ENCODE measurements at regions not wholly inside any gene's neighbourhood (a gene's known extent, or its start where the extent isn't known, plus 50 kb on each side); places are given as distances from the start of the nearest gene placed in this dataset.

DNA sequence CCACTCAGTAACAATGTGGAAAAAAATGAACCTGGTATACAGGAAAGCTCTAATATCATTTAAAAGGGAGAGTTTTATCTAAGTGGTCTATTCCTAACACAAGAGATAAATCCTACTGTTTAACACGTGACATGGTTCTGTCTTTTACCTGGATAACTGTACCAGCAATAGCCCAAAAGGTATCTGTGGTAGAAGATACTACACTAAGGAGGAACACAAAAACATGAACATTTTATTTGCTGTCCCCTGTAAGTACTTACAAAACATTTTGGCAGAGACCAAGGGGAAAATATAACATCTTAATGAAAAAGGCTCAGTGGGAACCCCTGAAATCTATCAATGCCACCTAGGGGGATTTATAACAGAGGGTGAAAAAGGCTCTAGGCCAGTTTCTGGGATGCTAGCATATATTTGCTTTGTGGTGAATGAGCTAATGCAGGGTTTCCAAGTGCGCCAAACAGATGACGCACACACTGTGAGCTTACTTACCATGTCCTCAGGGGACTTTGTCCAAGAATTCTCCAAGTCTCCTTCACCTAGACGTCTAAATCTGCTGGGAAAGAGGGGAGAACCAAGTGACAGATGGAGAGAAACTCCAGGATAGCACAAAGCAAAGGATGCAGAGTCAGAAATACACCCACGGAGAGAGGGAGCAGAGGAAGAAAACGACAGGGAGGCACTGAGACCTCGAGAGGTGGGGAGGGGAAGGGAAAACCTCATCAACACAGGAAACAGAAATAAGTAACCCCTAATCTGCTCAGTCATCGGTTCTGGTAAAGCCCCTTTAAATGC, 112.5 kb upstream of the PRNP start:
- RAD21 ChIA-PET (ENCODE audit: low non-redundant PET in 1 of 2, low total read pairs in 2 of 2, uncharacterized antibody in 2 of 2, unreplicated experiment in 2 of 2), result no interaction called here
- TF ChIP-seq POLR2A (IDR thresholded peaks at IDR 0.05; ENCODE audit: borderline replicate concordance, extremely low read depth, insufficient read depth, insufficient read length), result no peak
- TF ChIP-seq SIN3A (IDR thresholded peaks at IDR 0.05; ENCODE audit: low read depth), result no peak
- TF ChIP-seq, protein P1, sequence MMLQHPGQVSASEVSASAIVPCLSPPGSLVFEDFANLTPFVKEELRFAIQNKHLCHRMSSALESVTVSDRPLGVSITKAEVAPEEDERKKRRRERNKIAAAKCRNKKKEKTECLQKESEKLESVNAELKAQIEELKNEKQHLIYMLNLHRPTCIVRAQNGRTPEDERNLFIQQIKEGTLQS (IDR thresholded peaks at IDR 0.05), result no peak
- TF ChIP-seq FOSL1 (IDR thresholded peaks at IDR 0.05; ENCODE audit: low read depth), result no peak
- Histone ChIP-seq H4K20me1 (ENCODE audit: insufficient read depth) (no peaks in the 10 kb centered on the region), H3K4me3 (replicated peaks in 1 of 2; ENCODE audit: low read depth in 1 of 2, low read length in 2 of 2) (no peak overlapping the region), H3K9me3 (ENCODE audit: control insufficient read depth in 1 of 2, insufficient read depth in 1 of 2, low read depth in 1 of 2, low read length in 2 of 2) (no peaks in the 10 kb centered on the region), H3K36me3 (ENCODE audit: control insufficient read depth in 1 of 2, insufficient read depth in 2 of 2, low read length in 2 of 2) (no peaks in the 10 kb centered on the region), H3K9me2 (ENCODE audit: insufficient read depth) (no peaks in the 10 kb centered on the region), H3K9ac (ENCODE audit: low read length) (no peak overlapping the region), H3K79me2 (ENCODE audit: insufficient read depth, low read length) (no peaks in the 10 kb centered on the region), H3K27ac (ENCODE audit: low read depth, low read length) (no peak overlapping the region), H3K4me1 (ENCODE audit: control insufficient read depth in 1 of 2, insufficient read depth in 2 of 2, low read length in 2 of 2) (no peaks in the 10 kb centered on the region), H2AFZ (ENCODE audit: low read depth, low read length, poor library complexity, severe bottlenecking) (no peak overlapping the region), H3K27me3 (ENCODE audit: insufficient read depth, low read length) (no peaks in the 10 kb centered on the region), H3K4me2 (ENCODE audit: low read length) (no peak overlapping the region)
- POLR2A ChIA-PET, result no interaction called here
- CTCF ChIA-PET, result no interaction called here
- no peak for ATAC-seq
- BruUV-seq (replicated peaks), result no TSS peak
- intact Hi-C loops (cut with micrococcal nuclease), result no loop called here
- DNase-seq (ENCODE audit: low read depth, low spot score), result no peak

DNA sequence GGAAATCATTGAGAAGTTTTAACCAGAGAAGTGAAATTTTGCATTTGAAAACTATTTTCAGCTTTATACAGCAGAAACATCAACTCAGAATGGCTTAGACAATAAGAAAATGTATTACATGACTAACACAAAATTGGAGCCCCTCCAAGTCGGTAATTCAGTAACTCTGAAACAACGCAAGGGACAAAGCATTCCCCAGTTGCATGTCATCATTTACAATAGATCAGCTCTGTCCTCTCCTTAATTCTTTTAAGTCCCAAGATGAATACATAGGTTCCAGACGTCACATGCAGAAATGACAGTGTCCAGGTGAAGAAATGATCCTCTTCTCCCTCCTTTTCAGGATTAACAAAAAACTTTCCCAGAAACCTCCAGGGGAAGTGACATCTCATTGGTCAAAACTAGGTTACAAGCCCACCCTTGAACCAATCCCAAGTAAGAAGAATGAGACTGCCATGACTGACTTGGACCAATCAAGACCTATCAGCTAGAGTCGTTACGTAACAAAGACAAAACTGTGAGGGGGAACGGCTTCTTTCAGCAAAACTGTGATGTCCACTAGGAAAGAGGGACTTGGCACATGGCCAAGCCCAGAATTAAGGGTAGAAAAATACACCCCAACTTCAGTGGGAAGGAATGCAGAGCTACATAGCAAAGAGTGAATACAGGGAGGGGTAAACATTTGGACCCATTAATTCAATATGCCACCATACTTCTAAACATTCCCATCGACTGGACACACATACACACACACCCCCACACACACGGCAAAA, 114.3 kb upstream of the PRNP start:
- ChIA-PET RAD21 (ENCODE audit: low non-redundant PET in 1 of 2, low total read pairs in 2 of 2, uncharacterized antibody in 2 of 2, unreplicated experiment in 2 of 2) (no interaction called here), CTCF (no interaction called here), POLR2A (no interaction called here)
- ATAC-seq, result no peak
- Histone ChIP-seq H2AFZ (ENCODE audit: low read depth, low read length, poor library complexity, severe bottlenecking) (no peak overlapping the region), H3K27me3 (ENCODE audit: insufficient read depth, low read length) (no peaks in the 10 kb centered on the region), H3K4me1 (ENCODE audit: control insufficient read depth in 1 of 2, insufficient read depth in 2 of 2, low read length in 2 of 2) (no peaks in the 10 kb centered on the region), H3K4me3 (replicated peaks in 1 of 2; ENCODE audit: low read depth in 1 of 2, low read length in 2 of 2) (no peak overlapping the region), H4K20me1 (ENCODE audit: insufficient read depth) (no peaks in the 10 kb centered on the region), H3K9me3 (ENCODE audit: control insufficient read depth in 1 of 2, insufficient read depth in 1 of 2, low read depth in 1 of 2, low read length in 2 of 2) (no peaks in the 10 kb centered on the region), H3K9me2 (ENCODE audit: insufficient read depth) (no peaks in the 10 kb centered on the region), H3K27ac (ENCODE audit: low read depth, low read length) (no peak overlapping the region), H3K4me2 (ENCODE audit: low read length) (no peak overlapping the region), H3K79me2 (ENCODE audit: insufficient read depth, low read length) (no peaks in the 10 kb centered on the region), H3K9ac (ENCODE audit: low read length) (no peak overlapping the region), H3K36me3 (ENCODE audit: control insufficient read depth in 1 of 2, insufficient read depth in 2 of 2, low read length in 2 of 2) (no peaks in the 10 kb centered on the region)
- intact Hi-C loops (cut with micrococcal nuclease), result no loop called here
- BruUV-seq (replicated peaks), result no TSS peak
- no peak for DNase-seq (ENCODE audit: low read depth, low spot score)
- no peak for TF ChIP-seq SIN3A (IDR thresholded peaks at IDR 0.05; ENCODE audit: low read depth)
- TF ChIP-seq EZH2phosphoT487 (IDR thresholded peaks at IDR 0.05; ENCODE audit: borderline replicate concordance), result no peak
- no peak for TF ChIP-seq YY1 (IDR thresholded peaks at IDR 0.05; ENCODE audit: extremely low read depth, insufficient replicate concordance, low read depth, low read length)
- TF ChIP-seq, protein P2, sequence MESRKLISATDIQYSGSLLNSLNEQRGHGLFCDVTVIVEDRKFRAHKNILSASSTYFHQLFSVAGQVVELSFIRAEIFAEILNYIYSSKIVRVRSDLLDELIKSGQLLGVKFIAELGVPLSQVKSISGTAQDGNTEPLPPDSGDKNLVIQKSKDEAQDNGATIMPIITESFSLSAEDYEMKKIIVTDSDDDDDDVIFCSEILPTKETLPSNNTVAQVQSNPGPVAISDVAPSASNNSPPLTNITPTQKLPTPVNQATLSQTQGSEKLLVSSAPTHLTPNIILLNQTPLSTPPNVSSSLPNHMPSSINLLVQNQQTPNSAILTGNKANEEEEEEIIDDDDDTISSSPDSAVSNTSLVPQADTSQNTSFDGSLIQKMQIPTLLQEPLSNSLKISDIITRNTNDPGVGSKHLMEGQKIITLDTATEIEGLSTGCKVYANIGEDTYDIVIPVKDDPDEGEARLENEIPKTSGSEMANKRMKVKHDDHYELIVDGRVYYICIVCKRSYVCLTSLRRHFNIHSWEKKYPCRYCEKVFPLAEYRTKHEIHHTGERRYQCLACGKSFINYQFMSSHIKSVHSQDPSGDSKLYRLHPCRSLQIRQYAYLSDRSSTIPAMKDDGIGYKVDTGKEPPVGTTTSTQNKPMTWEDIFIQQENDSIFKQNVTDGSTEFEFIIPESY (IDR thresholded peaks at IDR 0.05; ENCODE audit: extremely low read depth, insufficient replicate concordance, low read length), result no peak
- TF ChIP-seq, protein P3, sequence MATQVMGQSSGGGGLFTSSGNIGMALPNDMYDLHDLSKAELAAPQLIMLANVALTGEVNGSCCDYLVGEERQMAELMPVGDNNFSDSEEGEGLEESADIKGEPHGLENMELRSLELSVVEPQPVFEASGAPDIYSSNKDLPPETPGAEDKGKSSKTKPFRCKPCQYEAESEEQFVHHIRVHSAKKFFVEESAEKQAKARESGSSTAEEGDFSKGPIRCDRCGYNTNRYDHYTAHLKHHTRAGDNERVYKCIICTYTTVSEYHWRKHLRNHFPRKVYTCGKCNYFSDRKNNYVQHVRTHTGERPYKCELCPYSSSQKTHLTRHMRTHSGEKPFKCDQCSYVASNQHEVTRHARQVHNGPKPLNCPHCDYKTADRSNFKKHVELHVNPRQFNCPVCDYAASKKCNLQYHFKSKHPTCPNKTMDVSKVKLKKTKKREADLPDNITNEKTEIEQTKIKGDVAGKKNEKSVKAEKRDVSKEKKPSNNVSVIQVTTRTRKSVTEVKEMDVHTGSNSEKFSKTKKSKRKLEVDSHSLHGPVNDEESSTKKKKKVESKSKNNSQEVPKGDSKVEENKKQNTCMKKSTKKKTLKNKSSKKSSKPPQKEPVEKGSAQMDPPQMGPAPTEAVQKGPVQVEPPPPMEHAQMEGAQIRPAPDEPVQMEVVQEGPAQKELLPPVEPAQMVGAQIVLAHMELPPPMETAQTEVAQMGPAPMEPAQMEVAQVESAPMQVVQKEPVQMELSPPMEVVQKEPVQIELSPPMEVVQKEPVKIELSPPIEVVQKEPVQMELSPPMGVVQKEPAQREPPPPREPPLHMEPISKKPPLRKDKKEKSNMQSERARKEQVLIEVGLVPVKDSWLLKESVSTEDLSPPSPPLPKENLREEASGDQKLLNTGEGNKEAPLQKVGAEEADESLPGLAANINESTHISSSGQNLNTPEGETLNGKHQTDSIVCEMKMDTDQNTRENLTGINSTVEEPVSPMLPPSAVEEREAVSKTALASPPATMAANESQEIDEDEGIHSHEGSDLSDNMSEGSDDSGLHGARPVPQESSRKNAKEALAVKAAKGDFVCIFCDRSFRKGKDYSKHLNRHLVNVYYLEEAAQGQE (IDR thresholded peaks at IDR 0.05; ENCODE audit: low read depth), result no peak
- TF ChIP-seq, protein P1 (IDR thresholded peaks at IDR 0.05), result no peak
- no peak for TF ChIP-seq POLR2AphosphoS5 (IDR thresholded peaks at IDR 0.05; ENCODE audit: low read depth, low read length)
- no peak for TF ChIP-seq FOSL1 (IDR thresholded peaks at IDR 0.05; ENCODE audit: low read depth)
- no peak for TF ChIP-seq ELF1 (IDR thresholded peaks at IDR 0.05; ENCODE audit: borderline replicate concordance, low read depth)
